GM21737 (cell line): ENCODE measurements at regions not wholly inside any gene's neighbourhood (a gene's known extent, or its start where the extent isn't known, plus 50 kb on each side); places are given as distances from the start of the nearest gene placed in this dataset.
"Not testable (repeated sequence)": the region's sequence is repeated elsewhere in the genome, so short reads cannot be mapped to it uniquely, and the experiment has no call there.

ENCODE experiments used
- ATAC-seq: cut with Tn5 transposase; IDR thresholded peaks from one replicate; pipeline ENCODE4 v1.9.1; 2021; ENCODE audit warnings: mild to moderate bottlenecking, moderate library complexity; ENCODE audit not compliant: unreplicated experiment

DNA sequence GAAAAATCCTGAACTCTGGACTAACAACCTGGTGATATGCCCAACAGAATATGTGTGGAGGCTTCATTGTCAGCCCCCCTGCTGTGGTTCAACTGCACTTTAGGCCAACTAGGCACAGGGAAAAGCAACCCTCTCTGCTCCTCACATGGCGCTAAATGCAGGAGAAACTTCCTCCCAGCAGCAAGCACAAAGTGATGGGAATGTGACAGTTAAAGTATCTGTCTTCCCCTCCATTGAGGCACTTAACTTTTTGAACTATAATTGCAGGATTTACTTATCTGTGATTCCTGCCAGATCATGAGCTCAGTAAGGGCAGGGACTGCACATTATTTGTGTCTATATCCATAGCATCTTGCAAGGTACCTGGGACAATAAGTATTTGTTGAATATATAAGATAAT is 981.2 kb upstream of the KLHL29 start:
- no peak for ATAC-seq

DNA sequence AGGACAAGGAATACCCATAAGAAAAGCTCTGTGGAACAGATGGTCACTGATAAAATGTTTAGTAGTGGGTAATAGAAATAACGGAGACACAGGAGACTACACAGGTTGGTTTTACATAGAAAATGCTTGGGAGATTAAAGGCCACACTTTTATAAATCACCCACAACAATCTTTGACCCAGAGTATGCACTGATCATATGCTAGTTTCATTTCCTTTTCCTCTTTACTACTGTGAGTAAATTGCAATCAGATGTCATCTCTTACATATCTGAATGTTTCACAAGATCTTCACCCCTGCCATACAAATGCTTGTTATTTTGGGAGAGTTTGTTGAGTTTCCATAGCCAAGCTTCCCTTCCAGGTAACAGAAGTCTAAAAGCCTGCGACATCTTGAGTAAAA is 978.4 kb upstream of the KLHL29 start:
- ATAC-seq, result no peak

DNA sequence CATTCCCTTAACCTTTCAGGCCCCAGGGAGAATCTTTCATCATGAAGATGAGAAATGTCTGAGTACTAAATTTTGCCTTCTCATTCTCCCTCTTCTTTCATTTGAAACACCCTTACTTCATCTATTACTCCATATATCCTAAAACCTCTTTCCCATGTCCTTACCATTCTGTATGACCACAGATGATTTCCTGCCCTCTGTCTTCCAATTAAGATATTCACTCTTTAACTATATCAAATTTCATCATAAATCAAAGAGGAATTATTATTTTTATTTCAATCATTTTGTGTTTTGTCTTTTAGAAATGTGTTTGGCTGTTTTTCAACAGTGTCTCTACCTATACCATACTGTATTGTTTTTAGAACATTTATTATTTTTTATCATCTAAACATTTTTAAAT is 964.9 kb upstream of the KLHL29 start:
- ATAC-seq, result no peak

DNA sequence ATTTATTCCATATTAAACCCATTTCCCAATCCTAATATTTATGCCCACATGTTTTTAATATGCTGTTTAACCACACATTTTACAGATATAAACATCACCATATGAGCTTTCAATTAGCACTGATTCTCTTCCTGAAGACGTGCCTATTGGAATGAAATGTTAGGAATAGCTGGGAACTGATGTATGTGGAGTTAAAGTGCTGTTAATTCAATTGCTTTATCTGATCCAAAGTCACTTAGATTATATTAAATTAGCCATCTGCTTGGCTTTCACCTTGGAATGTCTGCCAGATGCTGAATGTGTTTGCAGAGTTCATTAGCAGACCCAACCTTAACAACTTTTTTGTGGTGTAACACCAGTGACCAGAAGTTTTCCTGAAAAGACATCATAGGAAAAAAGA is 942.9 kb upstream of the KLHL29 start:
- no peak for ATAC-seq

DNA sequence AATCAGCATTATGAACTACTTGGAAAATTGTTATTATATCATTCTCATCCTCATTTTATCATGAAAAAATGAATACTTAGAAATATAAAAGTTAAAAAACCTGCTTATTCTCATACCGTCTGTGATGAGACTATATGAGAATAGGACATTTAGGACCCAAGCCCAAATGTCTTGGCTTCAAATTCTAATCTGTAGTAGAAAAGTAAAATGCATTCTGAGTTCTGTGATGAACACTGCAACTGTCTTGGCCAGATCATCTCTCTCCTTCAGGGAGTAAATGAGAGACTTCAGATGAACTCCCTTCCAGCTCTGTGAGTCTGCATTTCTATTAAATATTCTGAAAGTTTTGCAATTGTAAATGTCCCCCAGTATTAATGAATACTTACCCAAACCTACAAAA is 940.7 kb upstream of the KLHL29 start:
- ATAC-seq, result no peak

DNA sequence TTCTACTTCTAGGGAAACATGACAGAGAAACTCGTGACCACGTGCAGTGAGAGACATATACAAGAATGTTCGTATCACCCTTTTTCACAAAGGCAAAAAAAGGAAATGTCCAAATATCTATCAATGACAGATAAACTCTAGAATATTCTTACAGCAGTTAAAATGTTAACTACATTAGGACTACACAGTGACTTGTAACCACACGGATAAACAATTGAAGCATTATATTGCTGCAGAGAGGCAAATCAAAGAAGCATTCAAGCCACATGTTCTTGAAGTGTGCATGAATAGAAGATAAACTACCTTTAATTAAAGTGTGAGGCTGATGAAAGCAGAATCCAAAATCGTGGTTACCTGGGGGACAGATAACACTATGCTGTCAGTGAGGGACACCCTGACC is 935.3 kb upstream of the KLHL29 start:
- ATAC-seq, result no peak

DNA sequence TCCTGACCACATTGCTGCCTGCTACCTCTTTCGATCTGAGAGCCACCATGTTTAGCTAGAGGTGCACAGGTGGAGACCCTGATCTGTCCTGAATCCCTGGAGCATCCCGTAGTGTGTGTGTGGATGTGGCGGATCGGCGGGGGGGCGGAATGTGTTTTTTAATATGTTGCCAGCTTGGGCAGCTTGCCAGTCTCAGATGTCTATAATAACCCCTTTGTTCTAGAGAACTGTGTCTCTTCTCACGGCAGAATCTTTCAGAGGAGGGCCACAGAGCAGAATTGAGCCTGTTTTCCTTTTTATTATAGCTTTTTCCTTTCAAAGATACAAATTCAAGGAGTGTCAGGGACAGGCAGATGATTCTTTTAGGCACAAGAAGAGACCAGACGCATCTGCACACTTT is 934.1 kb upstream of the KLHL29 start:
- no peak for ATAC-seq

DNA sequence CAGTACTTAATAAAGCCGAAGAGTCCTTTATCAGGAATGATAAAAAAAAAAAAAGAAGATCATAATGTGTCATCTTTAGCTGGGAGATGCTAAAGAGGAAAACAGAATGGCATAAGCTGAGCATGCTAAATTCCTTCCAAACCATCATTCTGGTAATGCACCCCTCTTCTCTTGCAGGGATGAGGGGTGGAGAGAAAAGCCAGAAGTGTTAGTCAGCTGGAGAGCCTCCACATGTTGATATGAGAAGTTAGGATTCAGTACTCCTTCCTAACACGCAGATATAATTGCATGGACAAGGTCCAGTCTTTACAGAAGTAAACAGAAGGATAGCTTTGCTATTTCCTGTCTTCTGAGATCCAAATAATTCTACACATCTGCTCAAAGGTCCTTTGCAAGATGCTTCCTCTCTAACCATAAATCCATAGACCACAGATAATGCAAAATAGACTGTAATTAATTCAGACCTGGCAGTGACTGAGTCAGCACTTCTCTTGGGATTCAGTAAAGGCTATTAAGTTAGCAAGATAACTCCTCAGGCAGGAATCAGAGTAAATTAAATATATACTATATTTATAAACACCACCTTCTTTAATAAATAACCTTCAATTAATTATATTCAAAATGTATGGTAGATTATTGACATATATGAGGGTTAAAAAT is 930.0 kb upstream of the KLHL29 start:
- no peak for ATAC-seq

DNA sequence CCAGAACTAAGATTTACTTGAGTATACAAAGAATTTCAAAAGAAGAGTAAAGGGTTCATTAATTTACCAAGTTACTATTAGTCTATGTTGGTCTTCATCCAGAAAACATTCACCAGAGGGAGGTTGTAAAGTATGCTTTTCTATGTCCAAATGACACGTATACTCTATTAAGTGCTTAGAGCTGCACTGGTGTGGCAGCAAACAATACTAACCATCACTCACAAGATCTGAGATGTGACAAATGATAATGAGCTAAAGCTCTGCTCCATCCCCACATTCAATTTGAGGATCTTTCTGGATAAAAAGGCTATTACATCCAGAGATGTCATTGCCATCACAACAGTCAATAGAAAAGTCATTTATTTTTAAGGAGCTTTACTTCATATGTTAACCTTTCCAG is 926.5 kb upstream of the KLHL29 start:
- no peak for ATAC-seq

DNA sequence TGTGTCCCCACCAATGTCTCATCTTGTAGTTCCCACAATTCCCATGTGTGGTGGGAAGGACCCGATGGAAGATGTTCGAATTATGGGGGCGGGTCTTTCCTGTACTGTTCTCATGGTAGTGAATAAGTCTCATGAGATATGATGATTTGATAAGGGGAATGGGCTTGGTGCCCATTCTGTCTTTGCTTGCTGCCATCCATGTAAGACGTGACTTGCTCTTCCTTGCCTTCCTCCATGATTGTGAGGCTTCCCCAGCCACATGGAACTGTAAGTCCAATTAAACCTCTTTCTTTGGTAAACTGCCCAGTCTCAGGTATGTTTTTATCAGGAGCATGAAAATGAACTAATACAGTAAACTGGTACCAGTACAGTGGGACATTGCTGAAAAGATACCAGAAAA is 909.9 kb upstream of the KLHL29 start:
- not testable (repeated sequence) for ATAC-seq

DNA sequence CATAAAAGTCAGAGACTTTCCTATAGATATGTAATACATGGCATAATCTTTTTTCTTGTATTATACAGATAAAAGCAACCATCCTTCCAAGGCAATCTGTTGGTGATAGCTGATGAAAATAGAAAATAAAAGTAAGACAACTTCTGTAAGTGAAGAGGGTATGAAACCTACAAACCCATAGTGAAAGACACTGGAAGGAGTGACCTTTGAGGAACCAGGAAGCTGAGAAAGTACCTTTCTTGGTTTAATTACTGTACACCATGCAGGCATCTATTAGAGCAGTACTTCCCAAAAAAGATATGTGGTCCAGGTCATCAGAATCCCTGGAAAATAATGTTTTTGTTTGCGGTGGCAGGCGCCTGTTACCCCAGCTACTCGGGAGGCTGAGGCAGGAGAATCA is 906.6 kb upstream of the KLHL29 start:
- ATAC-seq, result no peak

DNA sequence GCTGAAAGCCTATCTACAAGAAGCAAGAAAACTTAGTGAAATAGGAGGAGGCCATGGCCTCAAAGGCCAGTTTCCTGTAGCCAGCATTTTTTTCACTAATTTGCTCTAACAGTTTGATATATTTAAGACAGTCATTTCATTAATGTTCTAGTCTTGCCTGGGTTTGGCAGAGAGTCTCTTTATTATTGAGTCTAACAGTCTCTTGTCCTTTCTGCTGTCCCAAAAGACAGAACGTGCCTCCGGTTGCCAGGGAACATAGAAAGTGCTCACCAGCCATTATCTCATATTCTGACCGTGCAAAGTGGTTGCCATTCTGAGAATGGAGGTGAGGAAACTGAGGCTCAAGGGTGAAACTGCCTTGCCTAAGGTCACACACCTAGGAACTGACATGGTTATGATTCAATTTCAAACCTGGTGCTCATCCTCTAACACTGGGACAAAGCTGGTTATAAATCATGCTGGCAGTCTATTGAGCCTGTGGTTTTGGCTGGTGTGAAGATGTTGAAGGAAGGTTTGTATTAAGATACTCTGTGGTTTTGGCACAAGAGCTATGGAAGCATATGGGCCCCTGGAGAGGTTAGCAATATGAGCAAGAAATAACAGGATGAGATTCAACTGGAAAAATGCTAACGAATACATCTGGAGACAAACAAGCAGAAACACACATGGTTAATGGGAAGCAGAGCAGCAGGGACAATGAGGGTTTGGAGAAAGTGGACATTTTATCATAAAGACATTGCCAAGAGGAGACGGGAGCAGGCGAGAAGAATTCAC is 903.3 kb upstream of the KLHL29 start:
- ATAC-seq, result no peak

DNA sequence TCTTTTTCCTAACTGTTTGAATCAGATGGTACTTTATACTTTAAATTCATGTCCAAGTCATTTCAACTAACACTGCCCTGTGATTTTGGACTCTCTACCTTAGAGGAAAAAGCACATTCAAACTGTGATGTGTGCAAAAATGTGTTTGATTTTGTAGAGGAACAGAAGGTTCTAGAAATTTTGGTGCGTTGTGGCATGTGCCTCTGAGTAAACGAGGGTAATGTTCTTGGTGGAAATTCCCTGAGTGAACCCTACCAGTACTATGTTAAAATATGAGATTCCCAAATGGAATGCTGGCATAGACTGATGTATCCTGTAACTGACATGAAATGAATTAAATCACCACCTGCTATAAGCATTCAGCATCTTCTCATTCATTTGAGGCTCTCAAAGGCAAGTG is 901.9 kb upstream of the KLHL29 start:
- no peak for ATAC-seq

DNA sequence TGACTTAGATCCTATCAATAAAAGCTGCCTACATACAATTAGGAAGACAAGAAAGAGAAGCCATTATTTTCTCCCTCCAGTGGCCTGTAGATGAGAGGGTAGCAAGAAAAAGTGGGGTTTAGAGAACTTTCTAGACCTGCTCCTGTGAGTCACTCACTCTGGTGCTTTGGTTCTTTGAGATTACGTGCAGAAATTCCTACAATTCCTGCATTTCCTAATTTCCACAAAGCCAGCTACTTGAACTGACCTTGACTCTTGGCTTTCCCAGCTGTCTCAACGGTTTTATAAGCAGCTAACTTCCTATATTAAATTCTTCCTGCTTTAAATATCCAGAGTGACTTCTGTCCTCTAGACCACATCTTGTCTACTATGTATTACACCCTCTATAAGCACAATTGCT is 899.5 kb upstream of the KLHL29 start:
- ATAC-seq, result no peak

DNA sequence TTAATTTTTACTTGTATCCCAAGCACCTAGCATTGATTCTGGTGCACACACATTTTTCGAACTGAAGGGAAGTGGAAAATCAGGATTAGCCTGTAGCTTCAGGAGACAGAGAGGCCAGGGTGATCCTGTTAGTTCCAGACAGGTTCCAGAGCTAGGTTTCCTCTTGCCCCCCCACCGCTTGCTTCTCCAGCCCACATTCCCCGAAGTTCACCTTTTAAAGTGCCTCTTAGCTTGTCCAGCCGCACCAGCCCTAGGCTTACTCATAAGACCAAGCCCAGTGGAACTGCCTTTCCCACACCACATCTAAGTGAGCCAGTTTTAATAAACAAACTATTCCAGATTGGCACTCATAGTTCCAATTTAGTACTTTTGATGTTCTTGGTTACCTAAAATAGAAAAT is 898.6 kb upstream of the KLHL29 start:
- ATAC-seq, result no peak

DNA sequence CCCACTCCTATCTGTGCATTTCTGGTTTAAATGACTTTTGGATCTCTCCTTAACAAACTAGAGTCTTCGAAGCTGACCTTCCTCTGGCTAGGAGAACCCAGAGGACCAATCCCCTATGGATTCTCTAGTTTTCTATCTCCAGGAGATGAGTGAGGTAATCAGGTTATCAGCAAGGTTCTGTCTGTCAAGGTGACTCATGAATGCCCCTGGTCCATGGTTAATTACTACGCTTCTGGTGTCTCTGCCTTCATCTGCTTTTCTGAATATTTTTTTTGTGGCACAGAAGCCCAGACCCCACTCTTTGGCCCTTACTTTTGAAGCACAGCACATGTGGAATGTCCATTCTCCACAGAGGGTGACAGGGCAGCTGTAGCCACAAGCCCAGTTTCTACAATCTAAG is 897.9 kb upstream of the KLHL29 start:
- ATAC-seq, result no peak

DNA sequence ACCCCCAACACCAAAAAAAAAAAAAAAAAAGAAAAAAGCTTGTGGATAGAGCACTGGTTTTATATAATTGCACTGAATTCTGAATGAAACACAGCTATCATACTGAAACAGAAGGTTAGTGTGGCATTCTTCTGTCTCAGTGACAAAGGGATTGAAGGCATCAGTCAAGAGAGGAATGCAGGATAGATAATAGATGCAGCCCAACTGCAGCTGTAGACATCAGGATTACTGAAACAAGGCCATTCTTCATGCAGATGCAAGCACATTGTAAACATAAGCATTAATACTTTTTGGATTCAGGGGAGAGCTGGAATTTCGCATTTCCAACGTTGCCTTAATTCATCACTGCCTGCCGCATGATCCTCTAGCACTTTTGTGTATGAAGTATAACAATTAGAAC is 897.4 kb upstream of the KLHL29 start:
- no peak for ATAC-seq

DNA sequence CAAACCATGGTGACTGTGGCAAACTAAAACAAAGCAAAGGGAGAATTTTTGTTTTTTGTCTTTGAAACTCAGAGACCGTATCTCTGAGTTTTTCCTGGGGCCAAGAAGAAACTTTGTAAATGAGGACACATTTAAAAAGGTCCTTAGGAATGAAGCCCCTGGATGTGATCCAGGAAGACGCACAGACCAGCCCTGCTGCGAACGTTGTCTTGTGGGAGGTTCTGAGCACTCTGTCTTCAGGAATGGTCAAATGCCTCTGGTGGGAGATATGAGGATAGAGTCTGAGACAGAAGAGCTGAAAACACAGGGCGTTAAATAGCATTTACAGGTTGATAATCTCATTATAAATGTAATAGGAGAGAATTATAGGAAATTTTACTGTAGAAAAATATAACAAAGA is 893.5 kb upstream of the KLHL29 start:
- ATAC-seq, result no peak

DNA sequence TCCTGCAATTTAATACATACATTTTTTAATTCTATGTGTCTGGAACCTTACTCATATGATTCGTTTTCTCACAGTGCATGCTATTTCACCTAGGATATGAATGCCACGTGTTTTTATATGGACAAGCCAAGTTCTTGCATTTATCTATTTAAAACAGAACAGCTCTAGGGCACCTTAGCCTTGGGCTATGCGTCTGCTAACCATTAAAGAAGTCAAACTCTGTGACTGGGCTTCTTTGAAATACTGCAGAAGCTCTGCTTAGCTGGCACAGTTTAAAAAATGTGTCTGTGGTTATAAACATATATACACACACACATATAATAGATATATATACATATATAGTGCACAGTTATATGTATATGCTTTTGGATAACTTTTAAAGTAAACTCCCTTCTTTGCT is 890.8 kb upstream of the KLHL29 start:
- no peak for ATAC-seq

DNA sequence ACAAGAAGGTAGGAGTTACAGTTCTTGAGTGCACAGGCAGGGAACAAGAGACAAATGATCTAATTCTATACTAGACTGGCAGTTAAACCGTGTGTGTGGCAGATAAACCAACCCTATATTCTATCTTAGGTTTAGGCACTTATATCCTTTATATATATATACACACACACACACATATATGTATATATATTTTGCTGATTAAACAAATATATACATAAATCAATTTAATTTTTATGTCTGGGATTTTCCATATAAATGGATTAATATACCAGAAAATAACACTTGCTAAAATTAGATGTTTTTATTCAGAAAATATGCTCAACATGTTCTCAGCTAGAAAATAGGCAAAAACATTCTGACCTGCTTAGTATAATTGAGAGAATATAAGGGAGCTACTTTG is 887.9 kb upstream of the KLHL29 start:
- no peak for ATAC-seq

DNA sequence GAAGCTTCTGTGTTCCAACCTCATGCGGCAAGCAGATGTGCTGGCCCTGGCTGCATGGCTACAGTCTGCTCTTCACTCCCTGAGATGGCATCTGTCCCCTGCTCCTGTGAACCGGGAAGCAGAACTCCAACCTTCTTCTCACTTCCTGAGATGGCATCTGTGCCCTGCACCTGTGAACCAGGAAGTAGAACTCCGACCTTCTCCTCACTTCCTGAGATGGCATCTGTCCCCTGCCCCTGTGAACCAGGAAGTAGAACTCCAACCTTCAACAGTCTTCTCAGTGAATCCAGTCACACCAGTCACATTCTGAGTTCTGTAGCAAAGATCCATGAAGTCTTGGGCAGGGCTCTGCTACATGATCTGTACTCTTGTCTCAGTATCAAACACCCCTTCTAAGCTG is 887.2 kb upstream of the KLHL29 start:
- no peak for ATAC-seq

DNA sequence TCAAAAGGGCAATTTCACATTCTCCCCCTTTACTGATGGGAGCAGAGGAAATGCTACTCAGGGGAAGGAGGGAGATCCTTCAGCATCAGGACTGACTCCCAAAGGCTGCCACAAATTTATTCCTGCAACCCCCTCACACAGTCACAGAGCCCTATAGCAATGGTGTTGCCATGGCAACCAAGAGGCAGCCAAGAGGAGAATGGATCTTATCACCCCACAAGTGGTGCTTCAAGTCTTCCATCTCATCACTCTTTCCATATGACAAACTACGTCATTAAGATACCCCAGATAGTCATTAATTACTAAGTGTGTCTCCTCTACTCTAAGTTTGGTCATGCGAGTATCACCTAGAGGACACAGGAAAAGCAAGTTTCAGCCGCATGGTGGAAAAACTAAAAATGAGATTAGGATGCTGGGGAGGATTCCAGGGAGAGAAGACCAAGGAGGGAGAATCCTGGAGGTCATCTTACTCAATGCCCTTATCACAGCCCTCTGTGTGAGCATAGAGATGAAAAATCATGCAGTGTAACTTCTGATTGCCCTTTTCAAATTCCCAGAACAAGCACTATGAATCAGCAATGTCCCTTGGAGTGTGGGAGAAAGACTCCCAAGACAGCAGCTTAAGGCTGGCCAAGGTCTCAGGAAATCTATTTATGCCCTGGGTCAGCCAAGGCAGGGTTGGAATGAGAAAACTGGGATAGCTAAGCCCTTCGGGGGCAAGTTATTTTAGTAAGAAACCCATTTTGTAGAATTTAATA is 885.7 kb upstream of the KLHL29 start:
- ATAC-seq, result no peak
